ENCODE measurements at regions not wholly inside any gene's neighbourhood (a gene's known extent, or its start where the extent isn't known, plus 50 kb on each side); places are given as distances from the start of the nearest gene placed in this dataset.

GRCh38 chr4:58871509-58871908 is 1761.3 kb upstream of the IGFBP7 start:
- TF ChIP-seq, protein P1, sequence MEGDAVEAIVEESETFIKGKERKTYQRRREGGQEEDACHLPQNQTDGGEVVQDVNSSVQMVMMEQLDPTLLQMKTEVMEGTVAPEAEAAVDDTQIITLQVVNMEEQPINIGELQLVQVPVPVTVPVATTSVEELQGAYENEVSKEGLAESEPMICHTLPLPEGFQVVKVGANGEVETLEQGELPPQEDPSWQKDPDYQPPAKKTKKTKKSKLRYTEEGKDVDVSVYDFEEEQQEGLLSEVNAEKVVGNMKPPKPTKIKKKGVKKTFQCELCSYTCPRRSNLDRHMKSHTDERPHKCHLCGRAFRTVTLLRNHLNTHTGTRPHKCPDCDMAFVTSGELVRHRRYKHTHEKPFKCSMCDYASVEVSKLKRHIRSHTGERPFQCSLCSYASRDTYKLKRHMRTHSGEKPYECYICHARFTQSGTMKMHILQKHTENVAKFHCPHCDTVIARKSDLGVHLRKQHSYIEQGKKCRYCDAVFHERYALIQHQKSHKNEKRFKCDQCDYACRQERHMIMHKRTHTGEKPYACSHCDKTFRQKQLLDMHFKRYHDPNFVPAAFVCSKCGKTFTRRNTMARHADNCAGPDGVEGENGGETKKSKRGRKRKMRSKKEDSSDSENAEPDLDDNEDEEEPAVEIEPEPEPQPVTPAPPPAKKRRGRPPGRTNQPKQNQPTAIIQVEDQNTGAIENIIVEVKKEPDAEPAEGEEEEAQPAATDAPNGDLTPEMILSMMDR (conservative IDR thresholded peaks at IDR 0.05; ENCODE audit: low read length), result no peak
- no peak for TF ChIP-seq EZH2phosphoT487 (IDR thresholded peaks at IDR 0.05; ENCODE audit: borderline replicate concordance, low read depth, low read length)
